RKO (cell line): ENCODE measurements at regions not wholly inside any gene's neighbourhood (a gene's known extent, or its start where the extent isn't known, plus 50 kb on each side); places are given as distances from the start of the nearest gene placed in this dataset.

Source experiments
- DNase-seq: peaks from one replicate; pipeline ENCODE4 v3.0.0-alpha.2; 2016; ENCODE audit warnings: low spot score

- no peak for DNase-seq
Measured at GRCh38 chr6:28737750-28738395, 185.9 kb downstream of the TRIM27 start.

DNA sequence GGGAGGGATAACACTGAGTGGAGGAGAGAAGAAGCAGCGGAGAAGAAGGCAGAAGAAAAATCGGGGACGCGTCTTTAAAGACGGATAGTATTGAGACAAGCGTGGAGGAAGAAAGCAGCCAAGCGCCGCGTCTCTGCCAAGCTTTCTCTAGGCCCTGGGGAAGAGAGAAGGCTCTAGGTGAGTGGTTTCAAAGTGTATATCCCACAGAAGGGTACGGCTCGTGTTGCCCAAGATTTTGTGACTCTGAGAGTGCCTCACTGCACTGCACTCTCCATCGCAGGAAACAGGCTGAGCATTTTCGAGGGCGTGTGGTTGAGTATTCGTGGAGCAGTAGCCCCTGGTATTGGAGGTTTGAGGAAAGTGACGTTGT is 185.4 kb downstream of the TRIM27 start:
- no peak for DNase-seq

DNA sequence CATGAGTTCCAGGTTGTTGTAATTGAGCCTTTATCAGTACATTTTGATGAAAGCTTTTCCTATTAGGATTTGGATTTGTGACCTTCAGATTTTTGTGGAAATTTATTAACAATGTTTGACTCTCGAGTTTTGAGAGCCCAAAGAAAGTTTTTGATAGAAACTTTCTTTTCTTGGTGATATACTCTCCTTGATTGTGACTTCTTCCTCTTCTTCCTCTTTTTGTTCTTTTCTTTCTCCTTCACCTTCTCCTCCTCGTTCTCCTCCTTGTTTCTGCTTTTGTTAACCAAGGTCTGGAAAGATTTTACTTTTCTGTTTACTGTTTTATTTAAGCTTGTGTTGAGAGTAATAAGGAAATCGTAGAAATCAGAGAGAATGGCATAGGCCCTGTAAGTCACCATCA is 182.4 kb downstream of the TRIM27 start:
- DNase-seq, result no peak

DNA sequence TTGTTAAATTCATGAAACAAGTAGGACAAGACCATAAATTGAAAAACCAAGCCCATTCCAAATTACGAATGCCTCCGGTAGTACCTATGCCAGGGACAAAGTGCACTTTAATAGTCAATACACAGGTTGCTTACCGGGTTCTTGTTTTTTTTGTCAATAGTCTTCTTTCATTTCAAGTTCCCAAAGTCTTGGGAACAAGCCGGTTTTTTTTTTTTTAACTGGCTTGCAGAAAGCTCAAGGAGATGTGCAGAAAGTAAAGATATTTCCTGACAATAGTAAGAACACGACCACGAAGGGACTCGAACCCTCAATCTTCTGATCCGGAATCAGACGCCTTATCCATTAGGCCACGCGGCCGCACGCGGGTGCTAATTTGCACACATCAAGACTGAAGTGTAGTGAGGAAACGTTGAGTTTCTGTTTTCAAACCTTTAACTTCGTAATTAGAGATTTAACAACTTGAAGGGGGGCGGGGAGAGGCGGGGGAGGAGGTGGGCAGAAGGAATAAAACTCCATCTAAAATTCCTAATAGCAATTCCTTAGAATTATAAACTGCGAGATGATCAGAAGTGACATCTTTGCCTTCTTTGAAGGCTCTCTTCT is 181.0 kb downstream of the TRIM27 start:
- DNase-seq, result peak; percentile 85

- DNase-seq, result no peak
Measured at GRCh38 chr6:28743271-28743789, 180.5 kb downstream of the TRIM27 start.

GRCh38 chr6:28747083-28747630 is 176.6 kb downstream of the TRIM27 start:
- DNase-seq, result no peak

DNA sequence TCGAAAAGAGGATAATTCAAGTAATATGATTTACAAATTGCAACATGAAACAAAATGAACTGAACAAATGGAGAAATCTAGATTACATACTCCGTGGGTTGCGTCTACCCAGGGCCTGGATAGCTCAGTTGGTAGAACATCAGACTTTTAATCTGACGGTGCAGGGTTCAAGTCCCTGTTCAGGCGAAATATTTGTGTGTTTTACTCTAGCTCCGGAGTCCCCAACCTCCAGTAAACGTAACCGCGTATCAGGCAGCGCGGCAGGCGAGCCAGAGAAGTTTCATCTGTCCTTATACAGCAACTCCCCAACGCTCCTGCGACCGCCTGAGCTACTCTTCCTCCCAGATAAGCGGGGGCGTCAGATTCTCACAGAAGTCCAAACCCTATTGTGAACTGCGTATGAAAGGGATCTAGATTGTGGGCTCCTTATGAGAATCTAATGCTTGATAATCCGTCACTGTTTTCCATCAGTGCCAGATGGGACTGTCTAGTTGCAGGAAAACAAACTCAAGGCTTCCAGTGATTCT is 176.1 kb downstream of the TRIM27 start:
- peak; percentile 93 for DNase-seq

DNA sequence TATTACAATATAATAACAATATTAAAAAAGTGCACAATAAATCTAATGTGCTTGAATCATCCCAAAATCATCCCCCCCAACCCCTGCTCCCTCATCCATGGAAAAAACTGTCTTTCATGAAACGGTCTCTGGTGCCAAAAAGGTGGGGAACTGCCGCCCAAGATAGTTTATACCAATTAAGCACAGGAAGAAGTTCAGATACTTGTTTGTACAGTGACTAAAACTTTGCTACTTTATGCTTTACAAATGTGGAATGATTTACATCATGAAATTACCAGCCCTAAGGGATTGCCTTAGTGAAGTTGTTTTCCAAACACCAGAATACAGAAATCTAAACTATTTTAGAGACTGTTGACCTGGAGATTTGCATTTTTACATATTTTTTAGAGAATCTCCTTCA is 175.6 kb downstream of the TRIM27 start:
- no peak for DNase-seq

- DNase-seq, result no peak
Measured at GRCh38 chr6:28750926-28751458, 172.8 kb downstream of the TRIM27 start.

GRCh38 chr6:28751514-28751913 is 172.3 kb downstream of the TRIM27 start:
- DNase-seq, result no peak

- DNase-seq, result no peak
Measured at GRCh38 chr6:28751963-28752350, 171.8 kb downstream of the TRIM27 start.

GRCh38 chr6:28757429-28758045 is 166.2 kb downstream of the TRIM27 start:
- peak; percentile 79 for DNase-seq

- DNase-seq, result peak; percentile 90
Measured at GRCh38 chr6:28758046-28758817, 165.6 kb downstream of the TRIM27 start.

DNA sequence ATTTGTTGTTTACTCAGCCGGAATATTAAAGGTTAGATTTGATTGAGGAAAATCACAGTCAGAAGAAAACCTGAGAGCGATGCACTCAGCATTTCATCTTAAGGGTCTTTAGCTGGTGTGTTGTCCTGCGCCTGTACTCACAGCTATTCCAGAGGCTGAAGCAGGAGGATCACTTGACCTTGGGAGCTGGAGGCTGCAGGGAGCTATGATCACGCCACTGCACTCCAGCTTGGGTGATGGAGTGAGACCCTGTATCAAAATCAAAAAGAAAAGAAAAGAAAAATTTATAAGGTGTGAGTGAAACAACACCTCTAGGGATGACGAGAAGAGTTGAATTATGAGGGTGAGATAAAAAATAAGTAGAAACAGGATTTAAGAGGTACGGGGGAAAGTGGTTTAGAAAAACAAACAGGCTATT is 165.0 kb downstream of the TRIM27 start:
- peak; percentile 42 for DNase-seq

GRCh38 chr6:28764014-28764723 is 159.6 kb downstream of the TRIM27 start:
- DNase-seq, result no peak

DNA sequence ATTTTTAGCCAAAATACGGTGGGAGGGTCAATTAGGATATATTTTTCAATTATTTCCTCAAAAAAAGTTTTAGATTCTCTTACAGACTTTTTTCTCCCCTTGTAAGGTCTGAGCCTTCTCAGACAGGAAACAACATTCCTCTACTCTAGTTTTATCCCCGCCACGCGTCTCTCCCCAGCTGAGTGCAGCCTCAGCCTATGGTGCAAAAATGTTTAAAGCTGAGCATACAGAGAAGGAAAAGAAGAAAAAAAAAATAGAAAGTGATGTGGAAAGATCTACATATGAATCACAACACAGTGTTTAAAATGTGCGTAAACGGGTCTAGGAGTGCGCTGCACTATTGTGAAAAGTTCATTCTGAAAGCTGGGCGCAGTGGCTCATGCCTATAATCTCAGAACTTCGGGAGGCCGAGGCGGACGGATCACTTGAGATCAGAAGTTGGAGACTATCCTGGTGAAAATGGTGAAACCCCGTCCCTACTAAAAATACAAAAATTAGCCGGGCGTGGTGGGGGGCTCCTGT is 159.0 kb downstream of the TRIM27 start:
- no peak for DNase-seq

GRCh38 chr6:28765978-28766351 is 157.8 kb downstream of the TRIM27 start:
- DNase-seq, result no peak

DNA sequence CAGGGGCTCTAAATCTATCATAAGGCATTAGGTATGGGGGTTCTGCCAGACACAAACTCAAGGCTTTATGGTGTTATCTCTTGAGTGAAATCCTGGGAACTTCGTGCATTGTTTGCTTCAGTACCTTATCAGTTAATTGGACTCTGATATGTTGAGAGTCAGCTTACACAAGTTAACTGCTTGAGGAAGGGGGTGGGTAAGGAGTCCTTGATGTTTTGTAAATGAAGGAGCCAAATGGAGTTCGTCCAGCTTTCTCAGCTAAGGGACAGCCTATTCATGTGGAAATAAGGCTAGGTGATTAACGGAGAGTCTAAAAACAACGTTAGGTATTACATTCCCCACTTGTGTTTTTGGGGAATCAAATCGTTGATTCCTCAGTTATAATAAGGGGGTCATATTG is 157.4 kb downstream of the TRIM27 start:
- DNase-seq, result no peak

- no peak for DNase-seq
Measured at GRCh38 chr6:28767133-28767532, 156.7 kb downstream of the TRIM27 start.

DNA sequence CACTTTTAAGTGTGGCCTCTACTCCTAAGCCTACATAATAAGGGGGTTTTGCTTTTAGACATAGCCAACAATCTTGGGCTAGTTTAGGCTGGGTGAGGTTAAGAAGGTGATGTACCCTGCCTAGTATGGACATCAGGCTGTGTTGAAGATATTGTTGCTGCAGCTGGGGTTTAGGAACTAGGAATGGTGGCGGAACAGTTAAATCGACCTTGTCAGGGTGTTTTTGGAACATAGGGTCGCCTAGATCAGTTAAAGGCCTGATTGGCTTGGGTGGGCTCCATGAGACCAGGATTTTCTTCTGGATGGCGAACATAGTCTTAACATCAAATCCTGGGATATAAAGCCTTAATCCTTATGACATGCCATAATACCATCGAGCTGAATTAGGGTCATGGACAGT is 156.1 kb downstream of the TRIM27 start:
- DNase-seq, result no peak
